Testis (tissue), 2 donors: ENCODE measurements at regions not wholly inside any gene's neighbourhood (a gene's known extent, or its start where the extent isn't known, plus 50 kb on each side); places are given as distances from the start of the nearest gene placed in this dataset.

Experiments
- DNase-seq: peaks from one replicate; pipeline ENCODE4 v3.0.0-alpha.2; 2019
- H3K27ac ChIP-seq, 2 donors: fragments of 200-600 bp; sonication (generic); one replicate each; pipeline ENCODE4 v1.5.1; 2019
- H3K27me3 ChIP-seq: fragments of 200-600 bp; sonication (generic); one replicate; pipeline ENCODE4 v1.5.1; 2019
- H3K36me3 ChIP-seq: fragments of 200-600 bp; sonication (generic); one replicate; pipeline ENCODE4 v1.5.1; 2017; ENCODE audit warnings: low read depth; ENCODE audit errors: missing control alignments
- H3K4me1 ChIP-seq: fragments of 200-600 bp; sonication (generic); one replicate; pipeline ENCODE4 v1.5.1; 2019
- H3K4me3 ChIP-seq, 2 donors: fragments of 200-600 bp; sonication (generic); one replicate each; pipeline ENCODE4 v1.5.1; 2017 to 2019
- H3K9me3 ChIP-seq: fragments of 200-600 bp; sonication (generic); one replicate; pipeline ENCODE4 v1.5.1; 2017
- POLR2A ChIP-seq: fragments of 450-650 bp; IDR thresholded peaks from one replicate; pipeline ENCODE4 v1.6.1; 2017; ENCODE audit warnings: antibody characterized with exemption, mild to moderate bottlenecking, moderate library complexity
- WGBS, 2 donors: methylation state at CpG; one replicate each; pipeline ENCODE4 v1.1.5; 2018; 5-methylcytosine and 5-hydroxymethylcytosine counted together
- intact Hi-C: fragments of 100-400 bp; cut with DNase I; formaldehyde crosslinking; loops from one replicate; pipeline ENCODE4 v1.15.1; 2023; ENCODE audit warnings: low total_unique reads
- TF ChIP-seq, protein P1 (sequence below), 3 experiments: fragments of 450-650 bp in 2 of 3; fragments of 200-600 bp in 1 of 3; sonication (generic) in 1 of 3; IDR thresholded peaks; one replicate each; pipeline ENCODE4 v1.5.1; 2016 to 2019; ENCODE audit warnings: antibody characterized with exemption in 3 of 3, mild to moderate bottlenecking in 2 of 3, moderate library complexity in 1 of 3

DNA sequence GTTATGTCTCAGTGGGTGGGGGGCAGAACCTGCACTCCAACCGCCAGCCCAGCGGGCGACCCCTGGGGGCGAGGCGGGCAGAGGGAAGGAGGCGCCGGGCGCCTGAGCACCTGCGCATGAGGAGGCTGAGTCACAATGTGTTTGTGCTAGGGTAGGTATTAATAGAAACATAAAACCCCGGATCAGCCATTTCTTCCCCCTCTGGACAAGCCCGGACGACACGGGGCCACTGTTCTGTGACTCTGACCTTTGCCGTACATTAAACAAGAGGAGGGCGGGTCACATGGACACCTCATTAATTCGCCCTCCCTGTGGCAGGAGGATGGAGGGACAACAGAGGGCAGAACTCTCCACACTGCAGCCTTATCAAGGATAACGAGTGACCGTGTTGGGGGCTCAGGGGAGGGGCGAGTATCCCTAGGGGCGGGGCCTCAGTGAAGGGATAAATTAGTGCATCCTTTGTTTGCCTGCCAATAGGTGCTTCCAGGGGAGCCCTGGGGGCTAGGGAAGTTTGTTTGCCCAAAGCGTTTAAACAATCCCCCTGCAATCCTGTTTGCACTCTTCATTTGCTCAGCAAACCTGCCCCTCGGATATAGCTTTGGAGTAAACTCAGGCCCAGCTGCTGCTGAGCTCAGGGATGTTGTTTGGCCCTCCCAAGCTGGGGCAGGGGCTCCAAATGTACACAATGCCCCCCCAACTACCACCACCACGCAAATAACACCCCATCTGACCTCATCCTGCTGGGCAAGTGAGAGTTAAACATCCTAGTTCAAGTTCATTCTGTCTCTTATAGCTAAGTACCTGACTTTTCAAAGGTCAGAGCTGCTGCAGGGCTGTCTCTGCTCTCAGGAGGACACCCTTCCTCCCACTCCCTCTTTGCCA is 171.2 kb upstream of the GLI2 start:
- H3K4me3 ChIP-seq = no peak overlapping the region
- H3K9me3 ChIP-seq = no peaks in the 10 kb centered on the region
- intact Hi-C loops = no loop called here
- 85 to 88% methylated on average over 23 of the region's 23 CpGs for WGBS, 2 donors
- H3K4me1 ChIP-seq = peaks cover 17% of the 10 kb centered on the region
- no peaks in the 10 kb centered on the region for H3K27me3 ChIP-seq
- no peak for DNase-seq
- H3K27ac ChIP-seq = no peak overlapping the region
- no peak for TF ChIP-seq POLR2A
- TF ChIP-seq, protein P1, sequence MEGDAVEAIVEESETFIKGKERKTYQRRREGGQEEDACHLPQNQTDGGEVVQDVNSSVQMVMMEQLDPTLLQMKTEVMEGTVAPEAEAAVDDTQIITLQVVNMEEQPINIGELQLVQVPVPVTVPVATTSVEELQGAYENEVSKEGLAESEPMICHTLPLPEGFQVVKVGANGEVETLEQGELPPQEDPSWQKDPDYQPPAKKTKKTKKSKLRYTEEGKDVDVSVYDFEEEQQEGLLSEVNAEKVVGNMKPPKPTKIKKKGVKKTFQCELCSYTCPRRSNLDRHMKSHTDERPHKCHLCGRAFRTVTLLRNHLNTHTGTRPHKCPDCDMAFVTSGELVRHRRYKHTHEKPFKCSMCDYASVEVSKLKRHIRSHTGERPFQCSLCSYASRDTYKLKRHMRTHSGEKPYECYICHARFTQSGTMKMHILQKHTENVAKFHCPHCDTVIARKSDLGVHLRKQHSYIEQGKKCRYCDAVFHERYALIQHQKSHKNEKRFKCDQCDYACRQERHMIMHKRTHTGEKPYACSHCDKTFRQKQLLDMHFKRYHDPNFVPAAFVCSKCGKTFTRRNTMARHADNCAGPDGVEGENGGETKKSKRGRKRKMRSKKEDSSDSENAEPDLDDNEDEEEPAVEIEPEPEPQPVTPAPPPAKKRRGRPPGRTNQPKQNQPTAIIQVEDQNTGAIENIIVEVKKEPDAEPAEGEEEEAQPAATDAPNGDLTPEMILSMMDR (IDR thresholded peaks at IDR 0.05) = no peak
- H3K36me3 ChIP-seq = no peaks in the 10 kb centered on the region

DNA sequence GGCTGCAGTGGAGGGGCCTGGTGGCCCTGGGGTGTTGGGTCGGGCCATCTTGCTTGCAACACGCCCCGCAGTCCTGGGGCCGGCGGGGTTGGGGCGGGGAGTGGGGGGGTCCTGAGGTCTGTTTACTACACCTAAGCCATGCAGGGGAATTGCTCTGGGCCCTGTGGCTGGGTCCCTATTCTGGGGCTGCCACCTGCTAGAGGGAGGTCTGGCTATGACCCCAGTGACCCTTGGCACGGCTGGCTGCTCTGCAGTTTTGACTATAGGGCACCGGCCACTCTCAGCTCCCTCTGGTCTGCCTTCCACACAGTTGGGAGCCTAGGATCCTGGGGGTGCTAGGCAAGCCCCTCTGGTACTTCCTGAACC is 170.6 kb upstream of the GLI2 start:
- DNase-seq = no peak
- Histone ChIP-seq H3K27ac (no peak overlapping the region), H3K36me3 (no peaks in the 10 kb centered on the region), H3K4me3 (no peak overlapping the region), H3K4me1 (peaks cover 17% of the 10 kb centered on the region), H3K9me3 (no peaks in the 10 kb centered on the region), H3K27me3 (no peaks in the 10 kb centered on the region)
- intact Hi-C loops = no loop called here
- TF ChIP-seq, protein P1 (IDR thresholded peaks at IDR 0.05) = no peak
- TF ChIP-seq POLR2A = no peak
- WGBS, 2 donors = 89% methylated on average over 8 of the region's 8 CpGs; no CpG with 5 or more reads in 1 of the 2 donors

GRCh38 chr2:120565929-120566328 is 169.7 kb upstream of the GLI2 start:
- Histone ChIP-seq H3K4me3 (no peak overlapping the region), H3K27me3 (no peaks in the 10 kb centered on the region), H3K27ac (no peak overlapping the region), H3K36me3 (no peaks in the 10 kb centered on the region), H3K4me1 (peaks cover 17% of the 10 kb centered on the region), H3K9me3 (no peaks in the 10 kb centered on the region)
- DNase-seq = no peak
- intact Hi-C loops = no loop called here
- WGBS, 2 donors = 77 to 82% methylated on average over 9 of the region's 9 CpGs
- no peak for TF ChIP-seq POLR2A
- TF ChIP-seq, protein P1 (IDR thresholded peaks at IDR 0.05) = no peak

GRCh38 chr2:120566331-120567035 is 169.2 kb upstream of the GLI2 start:
- Histone ChIP-seq H3K4me1 (peaks cover 17% of the 10 kb centered on the region), H3K27me3 (no peaks in the 10 kb centered on the region), H3K4me3 (no peak overlapping the region), H3K36me3 (no peaks in the 10 kb centered on the region), H3K9me3 (no peaks in the 10 kb centered on the region), H3K27ac (no peak overlapping the region)
- intact Hi-C loops = no loop called here
- no peak for TF ChIP-seq POLR2A
- TF ChIP-seq, protein P1 (IDR thresholded peaks at IDR 0.05) = no peak
- WGBS, 2 donors = 49 to 53% methylated on average over 21 of the region's 21 CpGs
- DNase-seq = peak; percentile 75
